SK-N-SH (cell line): ENCODE measurements at regions not wholly inside any gene's neighbourhood (a gene's known extent, or its start where the extent isn't known, plus 50 kb on each side); places are given as distances from the start of the nearest gene placed in this dataset.

Experiments
- CTCF ChIA-PET: fragments of 300-600, 350-600 bp; formaldehyde crosslinking; extraction: SDS; loops from one replicate; lab custom pipeline; 2021; lab: Yijun Ruan, JAX
- POLR2A ChIA-PET: fragments of 350-600 bp; sonication (Branson Sonifier 250); formaldehyde crosslinking; extraction: SDS; loops from one replicate; lab custom pipeline; 2020; ENCODE audit warnings: antibody characterized with exemption, inconsistent platforms; lab: Yijun Ruan, JAX
- DNase-seq: peaks from one replicate; pipeline ENCODE4 v3.0.0; 2012
- H2AFZ ChIP-seq: fragments of 200-600 bp; sonication (generic); 2 replicates; pipeline ENCODE4 v1.8.1; 2016; ENCODE audit warnings: antibody characterized with exemption, mild to moderate bottlenecking, low read depth
- H3F3A ChIP-seq: fragments of 200-600 bp; sonication (generic); replicated peaks from 2 replicates; pipeline ENCODE3; 2016; ENCODE audit warnings: antibody characterized with exemption, mild to moderate bottlenecking; ENCODE audit not compliant: insufficient read depth
- H3K27ac ChIP-seq, 2 experiments: fragments of 200-500 bp in 1 of 2; fragments of 200-600 bp in 1 of 2; sonication (Bioruptor generic) in 1 of 2; sonication (generic), shearing (Covaris generic) in 1 of 2; 2 replicates each; pipeline versions ENCODE4 v1.5.1 to v1.6.1; 2014 to 2016; ENCODE audit warnings: low read depth in 2 of 2, inconsistent platforms in 1 of 2, low read length in 1 of 2, mild to moderate bottlenecking in 1 of 2, mixed read lengths in 1 of 2
- H3K27me3 ChIP-seq: fragments of 200-600 bp; sonication (generic), shearing (Covaris generic); 2 replicates; pipeline ENCODE4 v1.6.1; 2016; ENCODE audit warnings: mixed run types; ENCODE audit not compliant: insufficient read depth
- H3K36me3 ChIP-seq, 2 experiments: fragments of 200-500 bp in 1 of 2; fragments of 200-600 bp in 1 of 2; sonication (Bioruptor generic) in 1 of 2; sonication (generic) in 1 of 2; replicated peaks in 1 of 2; 2 replicates each; pipeline versions ENCODE3 to v1.5.1; 2014 to 2016; ENCODE audit warnings: low read length in 1 of 2, mild to moderate bottlenecking in 1 of 2; ENCODE audit not compliant: insufficient read depth in 2 of 2, control insufficient read depth in 1 of 2
- H3K4me1 ChIP-seq, 2 experiments: fragments of 200-500 bp in 1 of 2; fragments of 200-600 bp in 1 of 2; sonication (Bioruptor generic) in 1 of 2; sonication (generic), shearing (Covaris generic) in 1 of 2; 2 replicates each; pipeline versions ENCODE4 v1.5.1 to v1.6.1; 2014 to 2016; ENCODE audit warnings: low read depth in 1 of 2, low read length in 1 of 2, mixed run types in 1 of 2; ENCODE audit not compliant: insufficient read depth in 2 of 2, control insufficient read depth in 1 of 2
- H3K4me2 ChIP-seq: fragments of 200-600 bp; sonication (generic), shearing (Covaris generic); 2 replicates; pipeline ENCODE4 v1.6.1; 2017; ENCODE audit warnings: mixed run types
- H3K4me3 ChIP-seq, 2 experiments: fragments of 200-500 bp in 1 of 2; fragments of 200-600 bp in 1 of 2; sonication (Bioruptor generic) in 1 of 2; sonication (generic), shearing (Covaris generic) in 1 of 2; 2 replicates each; pipeline versions ENCODE4 v1.5.1 to v1.8.1; 2014 to 2016; ENCODE audit warnings: low read depth in 2 of 2, inconsistent platforms in 1 of 2, low read length in 1 of 2, mild to moderate bottlenecking in 1 of 2, mixed read lengths in 1 of 2, moderate library complexity in 1 of 2
- H3K79me2 ChIP-seq: fragments of 200-600 bp; sonication (generic); 2 replicates; pipeline ENCODE4 v1.8.1; 2017; ENCODE audit warnings: mild to moderate bottlenecking; ENCODE audit not compliant: insufficient read depth
- H3K9ac ChIP-seq: fragments of 200-600 bp; sonication (generic); 2 replicates; pipeline ENCODE4 v1.6.1; 2017; ENCODE audit warnings: mixed run types
- H3K9me2 ChIP-seq: fragments of 200-600 bp; sonication (generic); 2 replicates; pipeline ENCODE4 v1.6.1; 2017; ENCODE audit warnings: mixed run types
- H3K9me3 ChIP-seq: fragments of 200-600 bp; sonication (generic); 2 replicates; pipeline ENCODE4 v1.6.1; 2017; ENCODE audit warnings: mixed run types, mild to moderate bottlenecking, moderate library complexity
- H4K20me1 ChIP-seq: fragments of 200-600 bp; sonication (generic); 2 replicates; pipeline ENCODE4 v1.6.1; 2017; ENCODE audit warnings: mild to moderate bottlenecking, mixed run types; ENCODE audit not compliant: insufficient read depth
- ELF1 ChIP-seq: IDR thresholded peaks from 2 replicates; pipeline ENCODE4 v1.4.0; 2012
- EZH2phosphoT487 ChIP-seq: fragments of 200-600 bp; sonication (generic); IDR thresholded peaks from 2 replicates; pipeline ENCODE4 v1.6.1; 2017; ENCODE audit warnings: low read depth, mixed run types, mild to moderate bottlenecking, antibody characterized with exemption, moderate library complexity, borderline replicate concordance
- FOXM1 ChIP-seq: IDR thresholded peaks from 2 replicates; pipeline ENCODE4 v1.4.0; 2012; ENCODE audit warnings: low read depth, mild to moderate bottlenecking
- GATA2 ChIP-seq: sonication (generic); formaldehyde crosslinking; IDR thresholded peaks from 2 replicates; pipeline ENCODE4 v1.5.0; 2020; ENCODE audit warnings: mild to moderate bottlenecking, missing genetic modification reagents
- MEF2A ChIP-seq: IDR thresholded peaks from 2 replicates; pipeline ENCODE4 v1.4.0; 2012; ENCODE audit warnings: low read depth, borderline replicate concordance
- MXI1 ChIP-seq: IDR thresholded peaks from 2 replicates; pipeline ENCODE4 v1.6.1; 2012; ENCODE audit warnings: mild to moderate bottlenecking, low read depth, low read length, improper control_type of control experiment
- NFIC ChIP-seq: IDR thresholded peaks from 2 replicates; pipeline ENCODE4 v1.4.0; 2012; ENCODE audit warnings: borderline replicate concordance
- POLR2AphosphoS5 ChIP-seq: IDR thresholded peaks from 2 replicates; pipeline ENCODE4 v1.6.1; 2012; ENCODE audit warnings: low read depth, low read length
- RCOR1 ChIP-seq: fragments of 150-350 bp; IDR thresholded peaks from 2 replicates; pipeline ENCODE4 v1.6.1; 2017; ENCODE audit warnings: antibody characterized with exemption, low read length
- RFX5 ChIP-seq: IDR thresholded peaks from 2 replicates; pipeline ENCODE4 v1.6.1; 2012; ENCODE audit warnings: mild to moderate bottlenecking, improper control_type of control experiment, low read length
- RXRA ChIP-seq: IDR thresholded peaks from 2 replicates; pipeline ENCODE4 v1.4.0; 2012; ENCODE audit warnings: low read depth, mild to moderate bottlenecking, borderline replicate concordance
- SIN3A ChIP-seq: IDR thresholded peaks from 2 replicates; pipeline ENCODE4 v1.6.1; 2012; ENCODE audit warnings: low read depth, mild to moderate bottlenecking, low read length, moderate library complexity, borderline replicate concordance
- TAF1 ChIP-seq: IDR thresholded peaks from 2 replicates; pipeline ENCODE4 v1.6.1; 2012; ENCODE audit warnings: low read depth, mild to moderate bottlenecking, low read length, moderate library complexity, borderline replicate concordance
- TEAD4 ChIP-seq: IDR thresholded peaks from 2 replicates; pipeline ENCODE4 v1.4.0; 2012; ENCODE audit warnings: mild to moderate bottlenecking, borderline replicate concordance; ENCODE audit not compliant: insufficient read depth
- USF1 ChIP-seq: IDR thresholded peaks from 2 replicates; pipeline ENCODE4 v1.4.0; 2012; ENCODE audit warnings: low read depth, borderline replicate concordance
- USF2 ChIP-seq: fragments of 150-350 bp; IDR thresholded peaks from 2 replicates; pipeline ENCODE4 v1.6.1; 2017; ENCODE audit warnings: antibody characterized with exemption, low read length, low read depth, borderline replicate concordance
- YY1 ChIP-seq: IDR thresholded peaks from 2 replicates; pipeline ENCODE4 v1.4.0; 2012; ENCODE audit warnings: low read depth, mild to moderate bottlenecking
- ZBTB33 ChIP-seq: IDR thresholded peaks from 2 replicates; pipeline ENCODE4 v1.4.0; 2012; ENCODE audit warnings: low read depth, borderline replicate concordance
- WGBS: methylation state at CpG from one replicate; pipeline ENCODE4 v1.1.6; 2017; ENCODE audit warnings: low lambda C conversion rate; 5-methylcytosine and 5-hydroxymethylcytosine counted together
- TF ChIP-seq, protein P1 (sequence below): IDR thresholded peaks from 2 replicates; pipeline ENCODE4 v1.4.0; 2012; ENCODE audit warnings: low read depth
- TF ChIP-seq, protein P2 (sequence below): IDR thresholded peaks from 2 replicates; pipeline ENCODE4; 2012

- TF ChIP-seq, protein P1, sequence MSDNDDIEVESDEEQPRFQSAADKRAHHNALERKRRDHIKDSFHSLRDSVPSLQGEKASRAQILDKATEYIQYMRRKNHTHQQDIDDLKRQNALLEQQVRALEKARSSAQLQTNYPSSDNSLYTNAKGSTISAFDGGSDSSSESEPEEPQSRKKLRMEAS: no peak
- no peak for TF ChIP-seq POLR2AphosphoS5
- no peak for TF ChIP-seq NFIC
- no peak for TF ChIP-seq TEAD4
Observed at GRCh38 chr10:2625094-2625493, 442.3 kb upstream of the PFKP start (continued).

DNA sequence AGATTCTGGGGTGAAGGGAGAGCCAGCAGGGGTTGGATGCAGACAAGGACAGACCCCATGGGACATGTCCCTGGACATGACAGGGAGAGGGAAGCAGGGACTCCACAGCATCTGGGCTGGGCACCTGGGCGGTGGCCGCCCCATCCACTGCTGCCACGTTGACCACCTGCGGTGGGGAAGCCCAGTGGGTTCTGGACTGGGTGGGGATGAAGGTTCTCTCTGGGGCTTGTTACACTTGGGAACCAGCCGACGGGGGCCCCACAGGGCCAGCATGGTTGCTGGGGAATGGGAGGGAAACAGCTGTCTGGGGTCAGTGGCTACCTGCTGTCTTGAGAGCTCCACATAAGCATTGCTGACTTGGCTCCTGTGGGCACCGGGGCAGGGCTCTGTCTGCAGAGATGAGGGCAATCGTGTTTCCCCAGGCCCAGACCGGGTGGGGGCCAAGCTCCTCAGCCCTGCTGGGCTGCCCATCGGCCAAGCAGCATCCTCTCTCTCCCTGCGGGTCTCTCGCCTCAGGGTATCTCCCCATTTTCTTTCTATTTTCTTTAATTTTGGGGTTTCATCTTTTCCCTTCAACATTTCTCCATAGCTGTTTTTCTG is 443.6 kb upstream of the PFKP start:
- POLR2A ChIA-PET: no interaction called here

More for the DNA sequence above, 443.6 kb upstream of the PFKP start:
- no peak for TF ChIP-seq FOXM1
- no peak for TF ChIP-seq TEAD4
- no peak for TF ChIP-seq TAF1
- TF ChIP-seq RXRA: no peak
- no peak for TF ChIP-seq USF1
- TF ChIP-seq GATA2: no peak
- TF ChIP-seq, protein P2, sequence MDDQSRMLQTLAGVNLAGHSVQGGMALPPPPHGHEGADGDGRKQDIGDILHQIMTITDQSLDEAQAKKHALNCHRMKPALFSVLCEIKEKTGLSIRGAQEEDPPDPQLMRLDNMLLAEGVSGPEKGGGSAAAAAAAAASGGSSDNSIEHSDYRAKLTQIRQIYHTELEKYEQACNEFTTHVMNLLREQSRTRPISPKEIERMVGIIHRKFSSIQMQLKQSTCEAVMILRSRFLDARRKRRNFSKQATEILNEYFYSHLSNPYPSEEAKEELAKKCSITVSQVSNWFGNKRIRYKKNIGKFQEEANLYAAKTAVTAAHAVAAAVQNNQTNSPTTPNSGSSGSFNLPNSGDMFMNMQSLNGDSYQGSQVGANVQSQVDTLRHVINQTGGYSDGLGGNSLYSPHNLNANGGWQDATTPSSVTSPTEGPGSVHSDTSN: no peak
- TF ChIP-seq ELF1: no peak
- TF ChIP-seq USF2: no peak
- no peak for TF ChIP-seq POLR2AphosphoS5
- no peak for TF ChIP-seq EZH2phosphoT487
- TF ChIP-seq ZBTB33: no peak
- TF ChIP-seq MXI1: no peak
- TF ChIP-seq NFIC: no peak
- no peak for TF ChIP-seq YY1
- no peak for TF ChIP-seq RCOR1
- no peak for TF ChIP-seq SIN3A
- TF ChIP-seq MEF2A: no peak
- no peak for TF ChIP-seq RFX5
- TF ChIP-seq, all 33 proteins: peak for 0
- WGBS: 35% methylated on average over 9 of the region's 12 CpGs
- Histone ChIP-seq H2AFZ (no peak overlapping the region), H3K9me3 (no peaks in the 10 kb centered on the region), H3K27me3 (no peaks in the 10 kb centered on the region), H3K9ac (no peak overlapping the region), H3K4me2 (no peak overlapping the region), H3K27ac (no peak overlapping the region), H3K4me1 (peaks cover 0 to 6% of the 10 kb centered on the region in 2 experiments; a peak in 2 of 4 replicates), H4K20me1 (no peaks in the 10 kb centered on the region), H3K36me3 (no peaks in the 10 kb centered on the region), H3K4me3 (no peak overlapping the region), H3K79me2 (no peaks in the 10 kb centered on the region), H3K9me2 (no peaks in the 10 kb centered on the region), H3F3A (no peaks in the 10 kb centered on the region)
- CTCF ChIA-PET: interaction anchor here (0.9 kb wide), 1 partner anchor 72 kb away, joined by 3 read pairs; no protein-coding TSS in a partner anchor
- DNase-seq: no peak
